ENCODE measurements at regions not wholly inside any gene's neighbourhood (a gene's known extent, or its start where the extent isn't known, plus 50 kb on each side); places are given as distances from the start of the nearest gene placed in this dataset.
A peak's percentile ranks its signal among the peaks of the same experiment; 100 is the strongest.

DNA sequence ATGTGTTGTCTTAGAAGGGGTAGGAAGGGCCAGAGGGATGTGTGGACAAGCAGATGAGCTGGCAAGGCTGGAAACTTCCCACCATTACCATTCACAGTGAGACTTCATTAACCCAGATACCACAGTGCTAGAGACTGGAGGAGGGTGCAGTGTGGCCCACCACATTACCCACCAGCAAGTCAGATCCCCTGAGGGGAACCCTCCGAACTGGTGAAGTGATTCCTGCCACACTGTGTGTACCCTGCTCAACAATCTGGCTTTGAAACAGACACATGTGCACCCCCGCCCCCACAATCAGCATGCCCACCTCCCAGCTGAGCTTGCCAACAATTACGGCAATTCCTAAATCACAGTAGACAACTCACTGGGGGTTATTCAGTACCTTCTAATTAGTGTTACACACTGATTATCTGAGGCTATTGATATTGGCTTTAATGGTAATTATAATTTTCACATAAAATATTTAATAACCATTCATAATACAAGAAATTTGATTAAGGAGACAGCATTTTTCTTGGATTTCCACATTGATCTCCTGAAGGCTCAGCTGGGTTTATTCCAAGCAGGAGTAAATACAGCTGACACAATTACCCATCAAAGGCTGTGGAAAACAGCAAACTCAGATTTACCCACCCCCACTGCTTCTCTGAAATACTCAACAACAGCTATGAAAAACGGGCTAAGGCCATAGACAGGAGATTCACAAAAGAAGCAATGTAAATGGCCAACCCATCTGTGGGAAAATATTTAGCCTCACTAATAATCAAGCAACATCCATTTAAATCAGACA, 169.3 kb upstream of the FSTL4 start:
- no peaks in the 10 kb centered on the region for H3K9me3 ChIP-seq (ENCODE audit: low read depth)
- H3K27me3 ChIP-seq, result peaks cover 32% of the 10 kb centered on the region
- no peak overlapping the region for H3K27ac ChIP-seq
- TF ChIP-seq, protein P1, sequence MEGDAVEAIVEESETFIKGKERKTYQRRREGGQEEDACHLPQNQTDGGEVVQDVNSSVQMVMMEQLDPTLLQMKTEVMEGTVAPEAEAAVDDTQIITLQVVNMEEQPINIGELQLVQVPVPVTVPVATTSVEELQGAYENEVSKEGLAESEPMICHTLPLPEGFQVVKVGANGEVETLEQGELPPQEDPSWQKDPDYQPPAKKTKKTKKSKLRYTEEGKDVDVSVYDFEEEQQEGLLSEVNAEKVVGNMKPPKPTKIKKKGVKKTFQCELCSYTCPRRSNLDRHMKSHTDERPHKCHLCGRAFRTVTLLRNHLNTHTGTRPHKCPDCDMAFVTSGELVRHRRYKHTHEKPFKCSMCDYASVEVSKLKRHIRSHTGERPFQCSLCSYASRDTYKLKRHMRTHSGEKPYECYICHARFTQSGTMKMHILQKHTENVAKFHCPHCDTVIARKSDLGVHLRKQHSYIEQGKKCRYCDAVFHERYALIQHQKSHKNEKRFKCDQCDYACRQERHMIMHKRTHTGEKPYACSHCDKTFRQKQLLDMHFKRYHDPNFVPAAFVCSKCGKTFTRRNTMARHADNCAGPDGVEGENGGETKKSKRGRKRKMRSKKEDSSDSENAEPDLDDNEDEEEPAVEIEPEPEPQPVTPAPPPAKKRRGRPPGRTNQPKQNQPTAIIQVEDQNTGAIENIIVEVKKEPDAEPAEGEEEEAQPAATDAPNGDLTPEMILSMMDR (IDR thresholded peaks at IDR 0.05; ENCODE audit: low read depth, low read length), result no peak
- no peak overlapping the region for H3K4me3 ChIP-seq
- H3K4me1 ChIP-seq (ENCODE audit: low read depth), result no peaks in the 10 kb centered on the region
- H3K36me3 ChIP-seq, result no peaks in the 10 kb centered on the region
- DNase-seq (ENCODE audit: low read depth in 1 of 2, low spot score in 1 of 2), result no peak

DNA sequence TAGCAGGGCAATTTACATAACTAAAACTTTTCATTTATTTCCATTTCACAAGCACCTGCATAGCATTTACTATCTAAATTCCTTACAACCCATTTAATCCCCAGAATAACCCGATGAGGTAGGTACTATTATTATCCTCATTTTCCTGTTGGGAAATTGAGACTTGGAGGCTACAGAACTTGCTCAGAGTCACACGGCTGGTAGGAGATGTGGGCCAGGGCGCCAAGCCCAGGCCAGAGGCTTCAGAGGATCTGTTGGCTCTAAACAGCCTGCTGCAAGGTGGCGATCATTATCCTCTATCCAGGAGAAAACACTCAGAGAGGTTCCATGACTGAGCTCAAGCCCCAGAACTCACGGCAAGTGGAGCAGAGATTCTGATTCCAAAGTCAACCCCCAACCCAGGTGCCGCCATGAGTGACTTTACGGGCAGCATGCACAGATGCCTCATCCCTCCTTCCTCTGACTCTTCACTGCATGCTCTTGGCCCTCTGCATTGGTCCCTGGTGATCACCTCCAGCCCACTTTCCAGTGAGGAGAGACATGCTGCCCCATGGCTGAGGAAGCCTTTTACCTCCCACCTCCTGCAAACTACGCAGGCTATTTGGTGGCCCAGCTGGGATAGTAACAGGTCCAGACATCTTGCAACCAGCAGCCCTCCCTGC, 168.4 kb upstream of the FSTL4 start:
- Histone ChIP-seq H3K36me3 (no peaks in the 10 kb centered on the region), H3K27ac (no peak overlapping the region), H3K4me1 (ENCODE audit: low read depth) (no peaks in the 10 kb centered on the region), H3K9me3 (ENCODE audit: low read depth) (no peaks in the 10 kb centered on the region), H3K4me3 (no peak overlapping the region), H3K27me3 (peaks cover 40% of the 10 kb centered on the region)
- TF ChIP-seq, protein P1 (IDR thresholded peaks at IDR 0.05; ENCODE audit: low read depth, low read length), result no peak
- no peak for DNase-seq (ENCODE audit: low read depth in 1 of 2, low spot score in 1 of 2)

DNA sequence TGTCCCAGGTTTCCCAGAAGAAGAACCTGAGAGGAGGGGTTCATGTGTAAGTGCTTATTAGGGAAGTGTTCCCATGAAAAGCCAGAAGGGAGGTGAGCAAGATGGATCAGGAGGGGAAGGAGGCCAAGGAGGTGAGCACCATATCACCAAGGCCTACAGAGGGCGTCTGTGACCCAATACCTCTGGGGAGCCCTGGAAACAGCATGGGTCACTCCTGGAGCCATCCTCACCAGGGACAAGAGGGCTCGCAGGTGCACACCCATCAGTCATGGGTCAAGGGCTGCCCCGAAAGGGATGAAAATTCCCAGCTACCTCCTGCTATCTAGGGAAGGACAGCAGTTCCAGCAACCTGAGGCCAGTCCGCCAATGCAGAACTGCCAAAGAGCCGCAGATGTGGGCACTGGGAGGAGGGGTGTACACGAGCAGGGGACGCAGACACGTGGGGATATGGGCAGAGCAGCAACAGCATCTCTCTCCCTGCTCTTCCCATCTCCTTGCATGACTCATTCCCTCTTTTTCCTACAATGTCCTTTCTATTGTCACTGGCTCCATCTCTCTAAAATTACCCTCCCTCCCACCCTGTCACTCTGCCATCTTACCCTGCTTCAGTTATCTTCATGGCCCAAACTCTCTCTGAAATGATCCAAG, 167.6 kb upstream of the FSTL4 start:
- TF ChIP-seq, protein P1 (IDR thresholded peaks at IDR 0.05; ENCODE audit: low read depth, low read length), result no peak
- no peak overlapping the region for H3K4me3 ChIP-seq
- H3K9me3 ChIP-seq (ENCODE audit: low read depth), result no peaks in the 10 kb centered on the region
- H3K36me3 ChIP-seq, result no peaks in the 10 kb centered on the region
- peaks cover 47% of the 10 kb centered on the region for H3K27me3 ChIP-seq
- peak in 1 of 2 donors; percentile 17 for DNase-seq (ENCODE audit: low read depth in 1 of 2, low spot score in 1 of 2)
- H3K27ac ChIP-seq, result no peak overlapping the region
- H3K4me1 ChIP-seq (ENCODE audit: low read depth), result no peaks in the 10 kb centered on the region

DNA sequence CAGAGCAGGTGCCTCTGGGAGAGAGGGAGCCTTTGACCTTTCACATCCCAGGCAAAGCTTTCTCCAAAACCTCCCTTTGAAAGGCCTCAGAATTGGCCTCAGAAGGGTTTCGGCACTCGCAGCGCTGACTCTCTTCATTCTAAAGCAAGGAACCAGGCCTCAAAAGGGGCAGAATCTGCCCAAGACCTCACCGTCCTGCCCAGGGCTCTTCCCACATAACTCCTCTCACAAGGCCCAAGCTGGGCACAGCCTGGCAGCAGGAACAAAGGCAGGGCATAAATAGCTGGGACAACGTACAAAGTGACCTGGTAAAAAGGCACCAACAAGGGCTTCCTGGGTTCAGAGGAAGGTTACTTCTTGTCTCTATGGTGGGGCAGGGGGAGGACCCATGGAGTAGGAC, 166.3 kb upstream of the FSTL4 start:
- Histone ChIP-seq H3K9me3 (ENCODE audit: low read depth) (no peaks in the 10 kb centered on the region), H3K4me1 (ENCODE audit: low read depth) (no peaks in the 10 kb centered on the region), H3K27me3 (peaks cover 47% of the 10 kb centered on the region), H3K36me3 (no peaks in the 10 kb centered on the region), H3K27ac (no peak overlapping the region), H3K4me3 (no peak overlapping the region)
- TF ChIP-seq, protein P1 (IDR thresholded peaks at IDR 0.05; ENCODE audit: low read depth, low read length), result no peak
- no peak for DNase-seq (ENCODE audit: low read depth in 1 of 2, low spot score in 1 of 2)

DNA sequence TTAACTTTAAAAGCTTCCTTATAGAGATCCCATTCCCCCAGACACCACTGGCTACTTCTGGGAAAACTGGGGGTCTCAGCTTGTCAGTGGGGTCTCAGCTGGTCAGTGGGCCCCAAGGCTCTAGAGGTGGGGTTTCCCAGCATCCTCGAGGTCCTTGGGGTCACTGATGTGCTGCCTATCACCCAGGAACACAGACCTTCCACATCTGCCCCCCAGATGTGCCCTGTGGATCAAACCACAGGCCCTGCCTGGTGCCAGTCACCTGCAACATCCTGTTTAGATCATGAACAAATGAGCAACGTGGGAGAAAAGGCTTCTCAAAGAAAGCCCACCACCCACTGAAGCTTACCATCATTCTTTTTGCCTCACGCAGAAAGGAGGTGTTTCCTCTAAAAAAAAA, 165.6 kb upstream of the FSTL4 start:
- no peak for DNase-seq (ENCODE audit: low read depth in 1 of 2, low spot score in 1 of 2)
- no peaks in the 10 kb centered on the region for H3K4me1 ChIP-seq (ENCODE audit: low read depth)
- no peak overlapping the region for H3K4me3 ChIP-seq
- H3K9me3 ChIP-seq (ENCODE audit: low read depth), result no peaks in the 10 kb centered on the region
- TF ChIP-seq, protein P1 (IDR thresholded peaks at IDR 0.05; ENCODE audit: low read depth, low read length), result no peak
- peaks cover 47% of the 10 kb centered on the region for H3K27me3 ChIP-seq
- no peaks in the 10 kb centered on the region for H3K36me3 ChIP-seq
- H3K27ac ChIP-seq, result no peak overlapping the region
